COR-L47 (cell line): ENCODE measurements at regions not wholly inside any gene's neighbourhood (a gene's known extent, or its start where the extent isn't known, plus 50 kb on each side); places are given as distances from the start of the nearest gene placed in this dataset.
"Not testable (repeated sequence)": the region's sequence is repeated elsewhere in the genome, so short reads cannot be mapped to it uniquely, and the experiment has no call there.

Experiments
- DNase-seq: peaks from one replicate; lab custom pipeline; 2025; lab: John Stamatoyannopoulos, UW

DNA sequence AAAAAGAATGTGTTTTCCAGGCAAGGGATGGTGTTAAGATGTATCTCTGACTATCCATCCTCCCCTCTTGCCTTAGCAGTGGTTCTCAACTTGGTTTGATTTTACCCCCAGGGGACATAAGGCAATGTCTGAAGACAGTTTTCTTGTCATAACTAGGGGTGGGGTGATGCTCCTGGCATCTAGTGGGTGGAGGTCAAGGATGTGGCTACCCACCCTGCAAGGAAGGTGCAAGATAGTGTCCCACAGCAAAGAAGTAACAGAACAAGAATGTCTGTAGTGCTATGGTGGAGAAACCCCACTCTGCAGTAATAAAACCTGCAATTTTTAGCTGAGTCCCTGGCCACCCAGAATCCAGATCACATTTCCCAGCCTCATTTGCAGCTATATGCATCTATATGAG, 81.2 kb upstream of the TBL1X start:
- DNase-seq, result no peak

DNA sequence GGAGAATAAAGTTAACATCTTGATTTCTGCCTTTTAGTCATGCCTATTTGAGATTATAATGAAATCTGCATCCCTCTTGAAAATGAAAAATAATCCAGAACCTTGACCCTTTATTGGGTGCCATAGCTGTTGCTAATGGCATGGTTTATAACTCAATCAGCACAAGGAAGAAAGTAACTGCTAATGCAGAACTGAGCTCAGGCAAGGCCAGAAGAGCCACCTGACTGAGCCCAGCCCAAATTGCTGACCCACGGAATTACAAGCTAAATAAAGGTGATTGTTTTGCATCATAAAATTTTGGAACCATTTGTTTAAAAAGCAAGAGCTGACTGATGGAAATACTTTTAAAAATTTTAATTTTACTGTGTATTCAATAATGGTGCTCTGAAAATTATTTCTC, 76.4 kb upstream of the TBL1X start:
- no peak for DNase-seq

- DNase-seq, result no peak
Measured at GRCh38 chrX:9390121-9390520, 74.7 kb upstream of the TBL1X start.

GRCh38 chrX:9390693-9391368, 74.0 kb upstream of the TBL1X start:
- no peak for DNase-seq

DNA sequence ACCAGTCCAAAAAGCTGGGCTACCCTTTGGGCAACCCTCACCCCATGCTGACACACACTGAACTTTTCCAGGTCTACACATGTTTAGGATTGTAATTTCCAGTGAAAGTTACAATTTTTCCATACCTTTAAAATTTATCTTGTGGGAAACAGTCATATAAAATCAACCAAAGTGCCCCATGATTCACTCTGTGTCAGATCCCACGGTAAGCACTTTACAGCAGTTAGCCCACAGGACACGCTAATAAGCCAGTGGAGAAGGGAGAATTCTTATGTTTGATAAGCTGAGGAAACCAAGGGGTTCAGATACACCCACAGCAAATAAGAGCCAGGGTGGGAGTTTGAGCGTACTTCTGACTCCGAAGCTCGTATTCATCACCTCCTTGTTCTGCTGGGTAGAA, 72.4 kb upstream of the TBL1X start:
- DNase-seq, result no peak

GRCh38 chrX:9393571-9393970, 71.3 kb upstream of the TBL1X start:
- no peak for DNase-seq

DNA sequence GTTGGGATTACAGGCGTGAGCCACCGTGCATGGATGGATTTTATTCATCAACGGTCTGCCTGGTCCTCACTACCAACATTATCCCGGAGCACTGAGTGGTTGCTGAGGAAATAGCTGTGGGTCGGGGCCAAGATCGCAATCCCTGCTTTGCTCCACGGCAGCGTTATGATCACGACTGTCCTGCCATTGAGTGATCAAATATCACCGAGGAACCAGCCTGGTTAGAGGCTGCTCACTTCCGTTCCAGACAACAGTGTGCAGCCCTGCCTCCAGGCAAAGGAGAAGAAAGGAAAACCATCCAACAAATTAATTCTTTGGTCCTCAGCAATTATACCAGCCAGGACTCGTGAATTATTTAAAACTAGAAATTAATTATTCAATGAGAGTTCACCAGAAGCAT, 70.6 kb upstream of the TBL1X start:
- DNase-seq, result no peak

DNA sequence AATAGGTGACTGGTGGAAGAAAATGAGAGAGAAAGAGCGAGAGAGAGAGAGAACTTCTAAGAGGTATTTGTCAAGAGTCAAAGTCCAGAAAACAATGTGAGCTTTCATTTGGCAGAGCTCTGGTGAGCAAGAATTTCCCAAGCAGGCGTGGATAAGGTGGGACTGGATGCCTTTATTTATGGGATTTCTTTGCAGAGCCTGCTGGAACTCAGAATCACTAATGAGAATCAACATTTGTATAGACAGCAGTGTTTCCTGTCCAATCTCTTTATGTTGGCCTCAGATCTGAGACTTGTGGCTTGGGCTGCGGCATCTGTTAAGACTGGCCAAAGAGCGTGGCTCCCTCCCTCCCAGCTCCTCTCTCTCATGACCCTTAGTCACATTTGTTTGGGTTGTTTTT, 67.9 kb upstream of the TBL1X start:
- no peak for DNase-seq

- DNase-seq, result no peak
Measured at GRCh38 chrX:9401051-9401450, 63.8 kb upstream of the TBL1X start.

- DNase-seq, result no peak
Measured at GRCh38 chrX:9403374-9403773, 61.5 kb upstream of the TBL1X start.

- DNase-seq, result not testable (repeated sequence)
Measured at GRCh38 chrX:9405635-9406034, 59.2 kb upstream of the TBL1X start.

- DNase-seq, result not testable (repeated sequence)
Measured at GRCh38 chrX:9410889-9411288, 54.0 kb upstream of the TBL1X start.

DNA sequence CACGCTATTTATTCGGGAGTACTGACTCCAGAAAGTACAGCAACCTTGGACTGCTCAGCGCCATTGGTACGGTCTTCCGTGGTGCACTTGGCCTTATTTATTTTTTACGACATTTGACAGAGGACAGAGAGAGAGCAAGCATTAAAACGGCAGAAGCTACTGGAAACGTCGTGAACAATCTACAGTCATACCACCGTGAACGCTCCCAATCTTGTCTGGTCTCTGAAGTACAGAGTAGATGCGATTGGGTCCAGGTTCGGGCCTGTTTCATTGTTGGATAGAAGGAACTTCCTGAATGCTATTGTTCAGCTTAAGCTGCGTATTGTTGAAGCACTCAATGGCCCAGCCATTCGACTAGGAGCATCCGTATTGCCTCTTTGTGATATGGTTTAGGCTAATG, 53.2 kb upstream of the TBL1X start:
- not testable (repeated sequence) for DNase-seq

DNA sequence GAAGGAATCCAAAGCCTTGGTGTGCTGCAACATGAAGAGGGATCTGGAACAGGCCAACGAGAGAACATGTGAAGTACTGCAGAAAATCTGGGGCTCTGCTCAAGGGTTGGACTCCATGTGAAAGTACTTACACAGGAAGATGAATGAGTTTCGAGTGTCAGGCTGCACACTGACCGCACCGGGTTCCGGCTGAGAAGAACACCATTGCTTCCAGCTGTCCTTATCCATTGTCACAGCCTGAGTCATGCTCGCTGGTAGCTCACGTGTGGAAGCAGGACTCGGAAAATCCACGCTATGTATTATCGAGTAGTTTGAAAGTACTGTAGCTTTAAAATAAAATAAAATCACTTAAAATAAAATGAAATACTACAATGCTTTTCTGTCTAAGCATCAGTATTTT, 50.4 kb upstream of the TBL1X start:
- no peak for DNase-seq
